HepG2 (cell line): ENCODE measurements at regions not wholly inside any gene's neighbourhood (a gene's known extent, or its start where the extent isn't known, plus 50 kb on each side); places are given as distances from the start of the nearest gene placed in this dataset.

Experiments
- ATAC-seq: fragments of 200-7000 bp; cut with Tn5 transposase; 3 replicates; pipeline ENCODE4 v1.9.1; 2020; ENCODE audit warnings: mild to moderate bottlenecking, moderate library complexity
- BruUV-seq: library from RNA; stranded (reverse); fragments of 400-500 nt; replicated peaks from 2 replicates; lab custom pipeline; 2021; lab: Mats Ljungman, UMichigan
- CTCF ChIA-PET: fragments of 300-600 bp; formaldehyde crosslinking; extraction: SDS; loops from one replicate; lab custom pipeline; 2021; ENCODE audit warnings: low total read pairs, inconsistent platforms, low intra/inter-chr PET ratio; lab: Yijun Ruan, JAX
- POLR2A ChIA-PET: fragments of 350-600 bp; sonication (Branson Sonifier 250); formaldehyde crosslinking; loops from one replicate; lab custom pipeline; 2020; ENCODE audit warnings: antibody characterized with exemption, inconsistent platforms; lab: Yijun Ruan, JAX
- DNase-seq: peaks from one replicate; pipeline ENCODE4 v3.0.0-alpha.2; 2015; ENCODE audit warnings: low spot score
- FAIRE-seq: peaks from 3 replicates; lab custom pipeline; 2011; peaks lifted over from hg19 to GRCh38; lab: Jason Lieb, UNC
- H2AFZ ChIP-seq: one replicate; pipeline ENCODE4 v1.6.1; 2011; ENCODE audit warnings: low read length, inconsistent platforms
- H3K27ac ChIP-seq: fragments of 300-600 bp; 3 replicates; pipeline ENCODE4 v1.8.0; 2011; ENCODE audit warnings: mixed run types, mild to moderate bottlenecking, mixed read lengths, low read length, inconsistent platforms; ENCODE audit not compliant: insufficient read depth; ENCODE audit errors: extremely low read length
- H3K27me3 ChIP-seq, 2 experiments: fragments of 200-600 bp in 1 of 2; 2 replicates in 1 of 2; 3 replicates in 1 of 2; pipeline versions ENCODE4 v1.6.0 to v1.8.0; 2011; ENCODE audit warnings: low read length in 2 of 2, mild to moderate bottlenecking in 2 of 2, moderate library complexity in 2 of 2, inconsistent platforms in 1 of 2; ENCODE audit not compliant: insufficient read depth in 2 of 2, control insufficient read depth in 1 of 2
- H3K36me3 ChIP-seq, 2 experiments: fragments of 200-600 bp in 1 of 2; replicated peaks in 1 of 2; 2 replicates in 1 of 2; 3 replicates in 1 of 2; pipeline versions ENCODE4 v1.5.1 to v1.8.0; 2011; ENCODE audit warnings: low read length in 2 of 2, inconsistent platforms in 1 of 2; ENCODE audit not compliant: insufficient read depth in 2 of 2, control insufficient read depth in 1 of 2
- H3K4me1 ChIP-seq: 2 replicates; pipeline ENCODE4 v1.5.1; 2012; ENCODE audit warnings: low read length, inconsistent platforms; ENCODE audit not compliant: insufficient read depth
- H3K4me2 ChIP-seq: 2 replicates; pipeline ENCODE4 v1.6.0; 2011; ENCODE audit warnings: low read depth, low read length, inconsistent platforms
- H3K4me3 ChIP-seq, 3 experiments: fragments of 200-600 bp in 1 of 3; sonication (generic), shearing (Covaris generic) in 1 of 3; replicated peaks in 1 of 3; 2 replicates each; pipeline ENCODE4 v1.5.1; 2011 to 2016; ENCODE audit warnings: low read length in 3 of 3, inconsistent platforms in 2 of 3, low read depth in 2 of 3, mild to moderate bottlenecking in 2 of 3, control low read depth in 1 of 3, mixed read lengths in 1 of 3; ENCODE audit not compliant: insufficient read depth in 1 of 3
- H3K79me2 ChIP-seq: one replicate; pipeline ENCODE4 v1.6.1; 2011; ENCODE audit warnings: low read length, inconsistent platforms; ENCODE audit not compliant: insufficient read depth
- H3K9ac ChIP-seq: 2 replicates; pipeline ENCODE4 v1.6.0; 2011; ENCODE audit warnings: mild to moderate bottlenecking, low read depth, low read length, inconsistent platforms; ENCODE audit not compliant: insufficient read depth
- H3K9me3 ChIP-seq: 2 replicates; pipeline ENCODE4 v1.5.1; 2012; ENCODE audit warnings: mild to moderate bottlenecking, low read length
- H4K20me1 ChIP-seq: 2 replicates; pipeline ENCODE4 v1.6.0; 2011; ENCODE audit warnings: inconsistent platforms, mild to moderate bottlenecking, low read length, moderate library complexity; ENCODE audit not compliant: insufficient read depth
- CREB3 ChIP-seq: sonication (generic); formaldehyde crosslinking; IDR thresholded peaks from 2 replicates; pipeline ENCODE4 v1.5.0; 2020; ENCODE audit warnings: missing genetic modification reagents
- GLI4 ChIP-seq: sonication (generic); formaldehyde crosslinking; IDR thresholded peaks from 2 replicates; pipeline ENCODE4 v1.5.1; 2020; ENCODE audit warnings: missing genetic modification reagents, mild to moderate bottlenecking, moderate library complexity, borderline replicate concordance
- HMGXB4 ChIP-seq, 2 experiments: sonication (generic) in 1 of 2; formaldehyde crosslinking in 1 of 2; IDR thresholded peaks; 2 replicates each; pipeline versions ENCODE4 v1.4.0 to v1.6.1; 2018 to 2020; ENCODE audit warnings: missing genetic modification reagents in 2 of 2, borderline replicate concordance in 1 of 2, low read depth in 1 of 2, mild to moderate bottlenecking in 1 of 2, missing biosample characterization in 1 of 2
- HNRNPK ChIP-seq: fragments of 200-400 bp; formaldehyde crosslinking; IDR thresholded peaks from 2 replicates; pipeline ENCODE4 v1.6.1; 2018; ENCODE audit warnings: low read length, low read depth, moderate library complexity, mild to moderate bottlenecking; ENCODE audit not compliant: poor library complexity, severe bottlenecking
- HOXA5 ChIP-seq: sonication (generic); formaldehyde crosslinking; IDR thresholded peaks from 2 replicates; pipeline ENCODE4 v1.4.0; 2020; ENCODE audit warnings: missing genetic modification reagents
- POLR2A ChIP-seq, 2 experiments: IDR thresholded peaks; 2 replicates each; pipeline ENCODE4 v1.6.1; 2011; ENCODE audit warnings: low read depth in 2 of 2, low read length in 2 of 2, mild to moderate bottlenecking in 1 of 2, moderate library complexity in 1 of 2; ENCODE audit not compliant: insufficient read depth in 1 of 2
- RARA ChIP-seq: IDR thresholded peaks from 2 replicates; pipeline ENCODE4 v1.6.1; 2016; ENCODE audit warnings: missing genetic modification reagents, missing compliant biosample characterization
- RFXANK ChIP-seq: IDR thresholded peaks from 2 replicates; pipeline ENCODE4 v1.6.1; 2016
- SRSF1 ChIP-seq: fragments of 200-400 bp; formaldehyde crosslinking; optimal IDR thresholded peaks from 2 replicates; pipeline ENCODE3; 2017; ENCODE audit warnings: mild to moderate bottlenecking, low read depth, low read length, moderate library complexity
- ZIK1 ChIP-seq: sonication (generic); formaldehyde crosslinking; IDR thresholded peaks from 2 replicates; pipeline ENCODE4 v1.5.0; 2020; ENCODE audit warnings: mild to moderate bottlenecking, low read depth, missing genetic modification reagents, borderline replicate concordance
- ZKSCAN1 ChIP-seq: fragments of 150-350 bp; IDR thresholded peaks from 2 replicates; pipeline ENCODE4 v1.6.1; 2014; ENCODE audit warnings: low read length
- ZNF749 ChIP-seq: sonication (generic); formaldehyde crosslinking; IDR thresholded peaks from 2 replicates; pipeline ENCODE4 v1.8.0; 2022; ENCODE audit warnings: mild to moderate bottlenecking, missing genetic modification reagents, moderate library complexity, borderline replicate concordance
- WGBS: methylation state at CpG from one replicate; pipeline ENCODE4 v1.1.6; 2017; ENCODE audit warnings: low lambda C conversion rate; 5-methylcytosine and 5-hydroxymethylcytosine counted together
- in situ Hi-C: cut with HindIII; loops from 2 replicates; pipeline ENCODE4 v1.10.0; 2017; ENCODE audit warnings: low pct_unique_long_range_greater_than_20kb; ENCODE audit not compliant: extremely low pct_ligation_motif_present
- intact Hi-C: fragments of 100-400 bp; cut with micrococcal nuclease; formaldehyde crosslinking; loops from one replicate; pipeline ENCODE4 v1.10.0; 2022; ENCODE audit not compliant: unreplicated experiment

GRCh38 chr6:125365230-125365629 lies 63.5 kb upstream of the HDDC2 start:
- H3K4me2 ChIP-seq: no peak overlapping the region
- no peak overlapping the region for H3K4me3 ChIP-seq
- BruUV-seq: no TSS peak
- no peak for FAIRE-seq
- no peak for TF ChIP-seq HOXA5 (CRISPR knock-in tag)
- no peak for TF ChIP-seq CREB3 (CRISPR knock-in tag)
- TF ChIP-seq RARA (CRISPR knock-in tag): no peak
- TF ChIP-seq RFXANK (CRISPR knock-in tag): no peak
- no peak for TF ChIP-seq ZNF749 (CRISPR knock-in tag)
- TF ChIP-seq, all 625 proteins: peak for 0
- CTCF ChIA-PET: no interaction called here
- no peak for ATAC-seq
- Histone ChIP-seq H3K4me1 (peaks cover 13% of the 10 kb centered on the region), H2AFZ (no peak overlapping the region), H3K27ac (no peak overlapping the region), H3K36me3 (no peaks in the 10 kb centered on the region), H3K9me3 (no peaks in the 10 kb centered on the region), H3K27me3 (peaks cover 2 to 36% of the 10 kb centered on the region in 2 experiments; a peak in 4 of 5 replicates), H3K9ac (no peak overlapping the region), H3K79me2 (no peaks in the 10 kb centered on the region), H4K20me1 (no peaks in the 10 kb centered on the region)
- in situ Hi-C loops (no loop called here), intact Hi-C loops (no loop called here)
- DNase-seq: no peak
- 38% methylated on average over 5 of the region's 5 CpGs for WGBS
- POLR2A ChIA-PET: no interaction called here

GRCh38 chr6:125367036-125367782 lies 65.4 kb upstream of the HDDC2 start:
- FAIRE-seq (no peak), DNase-seq (no peak), ATAC-seq (no peak)
- H2AFZ ChIP-seq: no peak overlapping the region
- intact Hi-C loops: no loop called here
- H3K9ac ChIP-seq: no peak overlapping the region
- peaks cover 2 to 32% of the 10 kb centered on the region in 2 experiments; a peak in 4 of 5 replicates for H3K27me3 ChIP-seq
- POLR2A ChIA-PET: no interaction called here
- no peaks in the 10 kb centered on the region for H4K20me1 ChIP-seq
- no peak overlapping the region for H3K4me2 ChIP-seq
- in situ Hi-C loops: no loop called here
- no peaks in the 10 kb centered on the region for H3K79me2 ChIP-seq
- H3K4me1 ChIP-seq: peaks cover 13% of the 10 kb centered on the region
- CTCF ChIA-PET: no interaction called here
- no TSS peak for BruUV-seq
- 11% methylated on average over 3 of the region's 3 CpGs for WGBS
- TF ChIP-seq HNRNPK: no peak
- TF ChIP-seq POLR2A (IDR thresholded peaks at IDR 0.05; ENCODE audit: insufficient read depth in 1 of 2, low read depth in 2 of 2, low read length in 2 of 2): no peak
- TF ChIP-seq SRSF1: no peak
- no peak for TF ChIP-seq GLI4
- TF ChIP-seq ZKSCAN1: no peak
- TF ChIP-seq HMGXB4 (CRISPR knock-in tag; IDR thresholded peaks at IDR 0.05; ENCODE audit: borderline replicate concordance in 1 of 2, low read depth in 1 of 2): no peak
- TF ChIP-seq ZIK1 (CRISPR knock-in tag): no peak
- no peaks in the 10 kb centered on the region for H3K9me3 ChIP-seq
- H3K4me3 ChIP-seq: no peak overlapping the region
- H3K36me3 ChIP-seq: no peaks in the 10 kb centered on the region
- no peak overlapping the region for H3K27ac ChIP-seq
